ENCODE measurements at regions not wholly inside any gene's neighbourhood (a gene's known extent, or its start where the extent isn't known, plus 50 kb on each side); places are given as distances from the start of the nearest gene placed in this dataset.

Small RNA genes in the stretch of these regions (microRNA-seq; reads per million reads assigned to microRNA genes)
- 2.1 to 6.4 reads per million in 2 donors for gene MIR550A3 (ENCODE audit: borderline number of aligned reads in 2 of 2, borderline replicate concordance in 1 of 2)
